Ovary (tissue), 3 donors: ENCODE measurements at regions not wholly inside any gene's neighbourhood (a gene's known extent, or its start where the extent isn't known, plus 50 kb on each side); places are given as distances from the start of the nearest gene placed in this dataset.
"Not testable (repeated sequence)": the region's sequence is repeated elsewhere in the genome, so short reads cannot be mapped to it uniquely, and the experiment has no call there.

Experiments
- POLR2A ChIP-seq: fragments of 450-650 bp; IDR thresholded peaks from one replicate; pipeline ENCODE4 v1.6.1; 2017; ENCODE audit warnings: antibody characterized with exemption, mild to moderate bottlenecking, moderate library complexity
- TF ChIP-seq, protein P1 (sequence below), 3 donors: fragments of 450-650 bp in 2 of 3; fragments of 200-600 bp in 1 of 3; IDR thresholded peaks; one replicate each; pipeline versions ENCODE4 v1.5.1 to v1.8.0; 2016 to 2022; ENCODE audit warnings: antibody characterized with exemption in 3 of 3, mild to moderate bottlenecking in 1 of 3
- donor health status: DM: no; HTN: no; CAD: no.

DNA sequence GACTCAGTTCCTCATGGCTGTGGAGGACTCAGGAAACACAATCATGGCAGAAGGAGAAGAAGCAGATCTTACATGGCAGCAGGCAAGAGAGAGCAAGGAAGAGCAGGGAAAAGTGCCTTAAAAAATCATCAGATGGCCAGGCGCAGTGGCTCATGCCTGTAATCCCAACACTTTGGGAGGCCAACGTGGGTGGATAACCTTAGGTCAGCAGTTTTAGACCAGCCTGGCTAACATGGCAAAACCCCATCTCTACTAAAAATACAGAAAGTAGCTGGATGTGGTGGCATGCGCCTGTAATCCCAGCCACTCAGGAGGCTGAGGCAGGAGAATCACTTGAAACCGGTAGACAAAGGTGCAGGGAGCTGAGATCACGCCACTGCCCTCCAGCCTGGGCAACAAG lies 664.6 kb downstream of the DTWD2 start:
- TF ChIP-seq, protein P1, sequence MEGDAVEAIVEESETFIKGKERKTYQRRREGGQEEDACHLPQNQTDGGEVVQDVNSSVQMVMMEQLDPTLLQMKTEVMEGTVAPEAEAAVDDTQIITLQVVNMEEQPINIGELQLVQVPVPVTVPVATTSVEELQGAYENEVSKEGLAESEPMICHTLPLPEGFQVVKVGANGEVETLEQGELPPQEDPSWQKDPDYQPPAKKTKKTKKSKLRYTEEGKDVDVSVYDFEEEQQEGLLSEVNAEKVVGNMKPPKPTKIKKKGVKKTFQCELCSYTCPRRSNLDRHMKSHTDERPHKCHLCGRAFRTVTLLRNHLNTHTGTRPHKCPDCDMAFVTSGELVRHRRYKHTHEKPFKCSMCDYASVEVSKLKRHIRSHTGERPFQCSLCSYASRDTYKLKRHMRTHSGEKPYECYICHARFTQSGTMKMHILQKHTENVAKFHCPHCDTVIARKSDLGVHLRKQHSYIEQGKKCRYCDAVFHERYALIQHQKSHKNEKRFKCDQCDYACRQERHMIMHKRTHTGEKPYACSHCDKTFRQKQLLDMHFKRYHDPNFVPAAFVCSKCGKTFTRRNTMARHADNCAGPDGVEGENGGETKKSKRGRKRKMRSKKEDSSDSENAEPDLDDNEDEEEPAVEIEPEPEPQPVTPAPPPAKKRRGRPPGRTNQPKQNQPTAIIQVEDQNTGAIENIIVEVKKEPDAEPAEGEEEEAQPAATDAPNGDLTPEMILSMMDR (IDR thresholded peaks at IDR 0.05): not testable (repeated sequence)
- TF ChIP-seq POLR2A: not testable (repeated sequence)
